HG03196 (cell line): ENCODE measurements at regions not wholly inside any gene's neighbourhood (a gene's known extent, or its start where the extent isn't known, plus 50 kb on each side); places are given as distances from the start of the nearest gene placed in this dataset.

Experiments used
- ATAC-seq: cut with Tn5 transposase; IDR thresholded peaks from one replicate; pipeline ENCODE4 v1.9.1; 2021; ENCODE audit not compliant: unreplicated experiment

DNA sequence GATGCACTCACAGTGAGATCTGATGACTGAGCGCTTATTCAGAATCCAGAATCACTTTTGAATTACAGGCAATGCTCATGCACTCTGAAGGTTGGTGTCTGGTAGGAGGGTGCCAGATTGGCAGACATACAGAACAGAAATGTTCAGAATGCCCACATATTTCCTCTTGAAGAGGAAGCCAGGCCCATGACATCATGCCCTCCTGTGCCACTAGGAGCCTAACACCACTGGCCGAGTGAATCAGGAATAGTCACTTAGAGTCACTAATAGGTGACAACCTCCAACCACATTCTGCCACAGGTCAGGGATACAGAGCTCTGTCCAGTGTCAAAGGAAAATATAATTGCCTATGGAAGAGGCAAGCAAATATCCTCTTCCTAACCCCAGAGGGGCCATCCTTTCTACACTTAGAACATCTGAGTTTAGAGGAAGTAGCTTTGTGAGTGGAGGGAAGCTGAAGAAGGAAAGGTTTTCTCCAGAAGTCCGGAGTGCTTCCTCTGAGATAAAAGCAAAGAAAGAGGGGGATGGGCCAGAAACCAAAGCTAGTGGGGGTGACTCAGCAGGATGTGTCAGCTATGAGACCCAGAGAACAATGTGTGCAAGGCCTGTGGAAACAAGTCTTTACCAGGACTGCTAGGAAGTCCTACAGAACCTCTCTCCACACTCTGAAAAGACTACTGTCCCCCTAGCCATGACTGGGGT, 838.8 kb downstream of the GRID1 start:
- no peak for ATAC-seq

DNA sequence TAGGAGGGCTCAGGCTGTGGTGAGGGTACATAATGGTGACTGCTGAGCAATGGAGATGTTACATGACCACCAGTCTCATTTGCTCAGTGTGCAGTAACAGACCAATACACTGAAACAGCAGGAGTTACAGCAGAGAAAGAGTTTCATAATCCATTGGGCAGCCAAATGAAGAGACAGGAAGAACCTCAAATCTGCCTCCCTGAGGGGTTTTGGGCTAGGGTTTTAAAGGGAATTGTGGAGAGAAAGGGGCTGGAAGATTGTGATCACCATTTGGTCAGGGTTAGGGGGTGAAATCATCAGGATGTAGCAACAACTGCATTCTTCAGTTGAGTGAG, 838.3 kb downstream of the GRID1 start:
- no peak for ATAC-seq

DNA sequence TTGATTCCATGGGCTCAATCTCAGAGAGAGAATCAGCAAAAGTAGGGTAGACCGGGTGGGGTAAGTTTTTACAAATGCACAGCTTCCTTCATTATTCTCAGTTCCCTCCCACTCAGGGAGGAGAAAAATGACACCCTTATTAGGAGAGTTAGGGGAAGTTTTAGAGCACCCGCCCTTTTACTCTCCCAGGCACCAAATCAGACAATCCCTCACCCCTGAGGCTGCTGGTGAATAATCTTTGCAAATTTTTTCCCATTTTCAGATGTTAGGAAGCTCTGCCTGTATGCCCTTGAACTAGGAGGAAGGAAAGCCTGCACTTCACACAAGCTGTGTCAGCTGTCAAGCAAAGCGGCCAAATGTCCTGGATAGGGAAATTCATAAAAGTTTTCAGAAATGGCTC, 834.9 kb downstream of the GRID1 start:
- ATAC-seq, result no peak

DNA sequence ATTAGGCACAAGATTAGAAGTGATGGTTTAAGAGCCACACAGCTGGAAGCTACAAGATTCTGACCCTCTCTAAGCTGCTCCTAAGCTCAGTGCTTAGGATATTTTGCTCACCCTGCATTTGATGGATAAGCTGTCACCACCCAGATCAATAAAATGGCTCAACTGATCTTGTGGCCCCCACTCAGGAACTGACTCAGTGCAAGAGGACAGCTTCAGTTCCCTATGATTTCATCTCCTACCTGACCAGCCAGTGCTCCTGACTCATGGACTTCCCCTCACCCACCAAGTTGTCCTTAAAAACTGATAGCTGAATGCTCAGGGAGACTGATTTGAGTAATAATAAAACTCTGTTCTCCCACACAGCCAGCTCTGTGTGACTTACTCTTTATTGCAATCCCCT, 833.8 kb downstream of the GRID1 start:
- ATAC-seq, result no peak

DNA sequence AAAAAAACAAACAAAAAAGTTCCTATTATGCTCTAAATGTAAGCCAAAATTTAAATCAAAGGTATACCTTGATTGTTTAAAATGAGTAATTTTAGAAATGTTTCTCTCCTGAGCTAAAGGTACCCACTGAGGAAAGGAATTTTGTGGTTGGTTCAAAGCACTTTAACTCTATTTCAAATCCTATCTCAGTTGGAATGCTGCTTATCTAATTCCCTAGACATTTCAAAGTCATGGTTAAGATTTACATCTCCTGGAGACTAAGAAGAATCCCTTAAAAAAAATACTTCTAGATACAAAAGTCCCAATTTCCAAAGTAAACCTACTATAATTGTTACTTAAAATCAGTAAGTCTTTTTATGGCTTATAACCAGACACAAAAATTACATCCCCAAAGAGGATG, 830.7 kb downstream of the GRID1 start:
- no peak for ATAC-seq

DNA sequence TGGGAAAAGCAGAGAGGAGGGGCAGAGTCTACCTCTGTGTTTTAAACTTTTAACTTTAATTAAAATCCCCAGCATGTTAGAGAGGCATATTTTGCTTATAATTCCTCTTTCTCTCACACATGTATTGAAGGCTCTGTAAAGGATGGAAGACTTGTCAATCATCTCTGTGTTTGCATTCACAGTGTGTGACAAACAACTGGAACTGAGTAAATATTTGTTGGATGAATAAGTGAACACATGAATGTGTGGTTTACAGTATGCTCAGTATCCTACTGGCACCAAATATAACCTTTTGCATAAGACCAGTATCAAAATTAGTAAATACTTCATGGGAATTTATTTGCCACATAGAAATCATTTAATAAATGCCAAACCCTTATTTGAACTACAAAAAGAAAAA, 829.0 kb downstream of the GRID1 start:
- no peak for ATAC-seq

DNA sequence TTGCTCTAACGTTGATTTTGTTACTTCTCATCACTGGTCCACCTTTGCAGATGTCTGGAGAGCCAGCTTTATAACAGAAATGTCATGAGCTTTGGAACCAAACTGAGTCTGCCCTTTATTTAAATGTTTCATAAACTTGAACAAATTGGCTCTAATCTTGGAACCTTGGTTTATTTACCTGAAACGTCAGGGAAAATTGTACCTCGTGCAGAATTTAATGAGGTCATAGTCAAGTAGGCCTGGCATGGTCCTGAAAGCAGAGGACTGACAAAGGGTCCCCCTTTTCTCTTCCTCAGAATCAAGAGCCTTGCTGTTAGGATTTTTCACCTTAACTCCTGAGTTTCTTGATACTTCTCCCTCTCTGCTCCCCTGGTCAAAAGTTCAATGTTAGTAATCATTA, 828.0 kb downstream of the GRID1 start:
- no peak for ATAC-seq

DNA sequence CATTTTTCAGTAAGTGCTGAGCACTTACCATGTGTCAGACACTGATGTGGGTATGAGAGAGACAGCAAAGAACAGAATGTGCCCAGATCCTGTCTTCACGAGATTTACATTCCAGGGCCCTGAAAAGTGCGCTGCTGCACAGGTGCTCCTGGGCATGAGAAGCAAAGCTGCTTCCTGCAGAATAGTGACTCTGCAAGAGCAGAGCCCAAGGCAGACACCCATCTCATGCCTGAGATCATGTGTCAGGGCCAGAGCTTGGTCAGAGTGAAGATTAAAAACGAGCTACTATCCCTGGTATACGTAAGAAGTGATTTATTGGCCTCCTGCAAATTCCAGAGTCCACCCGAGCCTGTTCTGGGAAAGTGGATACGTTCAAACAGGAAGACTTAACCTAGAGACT, 824.4 kb downstream of the GRID1 start:
- no peak for ATAC-seq

DNA sequence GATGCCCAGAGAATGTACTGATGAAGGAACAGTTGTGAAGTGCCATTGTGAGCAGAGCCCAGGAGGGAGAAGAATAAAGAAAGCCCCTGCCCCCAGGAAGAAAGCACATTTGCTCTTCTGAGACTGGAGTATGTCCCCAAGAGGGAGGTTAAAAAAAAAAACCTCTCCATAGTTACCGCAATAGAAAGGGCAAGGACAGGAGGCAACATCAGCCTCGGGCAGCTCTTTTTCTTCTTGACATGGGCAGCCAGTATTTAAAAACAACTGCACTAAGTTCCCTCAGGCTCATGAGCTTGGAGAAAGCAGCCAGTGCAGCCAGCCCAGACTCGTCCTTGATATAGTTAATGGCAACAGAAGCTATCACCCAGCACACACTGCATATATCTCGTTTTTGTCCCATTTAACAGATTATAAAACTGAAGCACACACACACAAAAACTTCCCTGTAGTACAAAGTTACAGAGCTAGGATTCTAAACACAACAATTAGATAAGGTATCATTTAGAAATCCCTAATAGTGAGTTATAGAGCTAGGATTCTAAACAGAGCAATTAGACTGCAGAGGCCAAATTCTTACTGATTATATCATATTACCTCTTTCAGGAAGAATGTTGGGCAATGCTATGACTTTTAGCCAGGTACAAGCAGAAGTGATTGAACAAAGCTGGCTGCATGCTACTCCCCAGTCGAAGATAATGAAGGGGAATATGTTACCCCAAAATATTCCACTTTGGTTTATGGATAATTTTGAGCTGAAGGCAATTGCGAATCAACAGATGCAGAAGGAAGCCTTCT, 823.5 kb downstream of the GRID1 start:
- ATAC-seq, result no peak

DNA sequence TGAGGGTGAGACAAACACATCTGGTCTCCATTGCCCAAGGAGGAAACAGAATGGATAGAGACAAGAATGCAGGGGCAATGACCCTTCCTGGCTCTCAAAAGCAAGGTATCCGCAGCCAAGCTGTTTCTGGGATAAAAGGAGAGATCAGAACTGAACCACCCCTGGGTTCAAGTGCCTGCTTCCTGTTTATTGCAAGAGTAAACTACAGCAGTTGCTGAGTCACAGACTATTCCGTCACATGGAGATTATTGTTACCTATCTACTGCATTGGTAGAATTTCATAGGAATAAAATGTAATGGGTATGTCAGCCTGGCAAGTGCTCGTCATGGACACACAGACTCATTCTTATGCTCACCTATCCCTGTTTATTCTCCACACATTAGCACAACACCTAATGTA, 821.6 kb downstream of the GRID1 start:
- ATAC-seq, result no peak

DNA sequence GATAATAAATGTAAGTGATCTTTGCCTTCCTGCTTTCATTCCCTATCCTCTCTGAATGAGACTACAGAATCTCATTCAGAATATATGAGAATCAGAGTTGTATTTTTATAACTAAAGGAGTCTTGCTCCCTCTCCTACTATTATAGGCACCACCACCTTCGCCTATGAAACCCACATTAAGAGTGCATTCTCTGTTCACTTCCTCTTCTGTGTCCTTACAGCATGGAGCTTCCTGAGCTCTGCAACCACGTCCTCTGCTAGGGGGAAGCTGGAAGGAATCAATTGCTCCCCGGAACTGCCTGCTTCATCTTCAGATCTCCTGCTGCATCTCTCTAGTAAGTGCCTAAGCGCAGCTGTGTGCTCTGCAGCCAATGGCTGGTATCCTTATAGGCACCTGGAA, 820.7 kb downstream of the GRID1 start:
- ATAC-seq, result no peak

DNA sequence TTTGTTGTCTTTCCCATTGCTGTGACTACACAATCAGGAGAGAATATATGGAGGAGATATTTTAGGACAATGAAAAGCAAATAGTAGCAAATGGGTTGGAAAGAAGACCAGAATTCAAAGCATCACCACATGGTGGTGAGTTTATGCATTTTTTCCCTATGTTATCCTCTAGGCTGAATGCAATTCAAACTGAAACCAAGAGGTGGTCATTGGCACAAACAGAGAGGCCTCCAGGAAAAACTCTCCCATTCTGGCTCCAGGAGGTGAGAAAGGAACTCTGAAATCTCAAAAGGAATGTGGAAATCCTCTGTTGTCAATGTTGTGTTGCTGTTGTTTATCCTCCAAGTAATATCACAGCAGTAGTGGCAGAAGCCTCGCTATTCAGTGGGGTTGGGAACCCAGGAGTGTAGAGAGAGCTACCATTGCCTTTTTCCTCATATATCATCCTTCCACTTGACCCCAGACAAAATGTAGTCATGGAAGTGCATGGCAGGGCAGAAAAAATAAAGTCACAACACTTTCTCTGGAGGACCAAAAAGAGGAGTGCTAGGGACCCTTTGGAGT, 819.1 kb downstream of the GRID1 start:
- ATAC-seq, result no peak

DNA sequence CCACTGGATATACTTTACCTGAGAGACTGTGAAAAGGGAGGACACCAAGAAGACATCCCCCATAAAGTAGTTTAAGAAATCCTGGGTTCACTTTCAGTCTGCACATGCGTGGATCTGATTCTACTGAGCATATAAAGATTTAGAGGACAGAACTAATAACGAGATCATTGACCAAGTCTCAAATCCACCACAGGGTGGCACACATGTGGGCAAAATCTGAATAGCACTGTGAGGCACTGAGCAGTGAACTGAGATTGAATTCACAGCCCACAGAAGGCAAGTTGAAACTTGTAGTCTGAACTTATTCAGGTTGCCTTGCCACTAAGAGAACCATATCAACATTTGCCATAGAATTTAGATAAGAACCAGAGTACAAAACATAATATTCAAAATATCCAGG, 818.6 kb downstream of the GRID1 start:
- peak; percentile 77 for ATAC-seq
